Left hindlimb (tissue), 1 donor: ENCODE measurements at regions not wholly inside any gene's neighbourhood (a gene's known extent, or its start where the extent isn't known, plus 50 kb on each side); places are given as distances from the start of the nearest gene placed in this dataset.

Experiments used
- DNase-seq: peaks from one replicate; pipeline ENCODE4 v3.0.0-alpha.2; 2018

GRCh38 chr6:126529637-126530362, 189.9 kb downstream of the CENPW start:
- no peak for DNase-seq

GRCh38 chr6:126530775-126531174, 190.9 kb downstream of the CENPW start:
- DNase-seq: no peak

GRCh38 chr6:126531286-126531685, 191.4 kb downstream of the CENPW start:
- no peak for DNase-seq

- no peak for DNase-seq
These were observed 191.9 kb downstream of the CENPW start for GRCh38 chr6:126531840-126532239.

GRCh38 chr6:126534401-126534800, 194.5 kb downstream of the CENPW start:
- no peak for DNase-seq

GRCh38 chr6:126535138-126535537, 195.2 kb downstream of the CENPW start:
- no peak for DNase-seq

GRCh38 chr6:126535595-126535994, 195.7 kb downstream of the CENPW start:
- no peak for DNase-seq

- DNase-seq: no peak
These were observed 197.3 kb downstream of the CENPW start for GRCh38 chr6:126537061-126537816.

- no peak for DNase-seq
These were observed 199.1 kb downstream of the CENPW start for GRCh38 chr6:126539022-126539421.

- DNase-seq: no peak
These were observed 200.2 kb downstream of the CENPW start for GRCh38 chr6:126540161-126540560.

- DNase-seq: no peak
These were observed 202.0 kb downstream of the CENPW start for GRCh38 chr6:126541806-126542491.

- DNase-seq: no peak
These were observed 206.7 kb downstream of the CENPW start for GRCh38 chr6:126546541-126547120.

GRCh38 chr6:126548300-126548699, 208.4 kb downstream of the CENPW start:
- no peak for DNase-seq

- no peak for DNase-seq
These were observed 210.4 kb downstream of the CENPW start for GRCh38 chr6:126550323-126550722.

- no peak for DNase-seq
These were observed 211.9 kb downstream of the CENPW start for GRCh38 chr6:126551832-126552231.

GRCh38 chr6:126553854-126554253, 213.9 kb downstream of the CENPW start:
- DNase-seq: no peak

- no peak for DNase-seq
These were observed 230.6 kb downstream of the CENPW start for GRCh38 chr6:126570507-126570906.

GRCh38 chr6:126574301-126574700, 234.4 kb downstream of the CENPW start:
- no peak for DNase-seq

- DNase-seq: no peak
These were observed 241.4 kb downstream of the CENPW start for GRCh38 chr6:126581316-126581715.

GRCh38 chr6:126600258-126600916, 260.5 kb downstream of the CENPW start:
- no peak for DNase-seq

GRCh38 chr6:126603410-126603809, 263.5 kb downstream of the CENPW start:
- DNase-seq: no peak

GRCh38 chr6:126605089-126605488, 265.2 kb downstream of the CENPW start:
- no peak for DNase-seq

GRCh38 chr6:126607289-126607688, 267.4 kb downstream of the CENPW start:
- no peak for DNase-seq
